ENCODE measurements at regions not wholly inside any gene's neighbourhood (a gene's known extent, or its start where the extent isn't known, plus 50 kb on each side); places are given as distances from the start of the nearest gene placed in this dataset.

GRCh38 chr2:107621186-107622165 lies 205.2 kb upstream of the RGPD4 start:
- TF ChIP-seq TAF1 (IDR thresholded peaks at IDR 0.05; ENCODE audit: borderline replicate concordance, insufficient read depth, low read length) (no peak), REST (IDR thresholded peaks at IDR 0.05; ENCODE audit: insufficient read depth in 1 of 2, low read depth in 2 of 2, low read length in 2 of 2) (no peak), POLR2AphosphoS5 (IDR thresholded peaks at IDR 0.05; ENCODE audit: low read depth, low read length) (no peak), SIN3A (IDR thresholded peaks at IDR 0.05; ENCODE audit: borderline replicate concordance, insufficient read depth, low read length) (no peak), FOXP2 (optimal IDR thresholded peaks at IDR 0.05; ENCODE audit: borderline replicate concordance, extremely low read depth, extremely low read length, insufficient read depth) (no peak)

DNA sequence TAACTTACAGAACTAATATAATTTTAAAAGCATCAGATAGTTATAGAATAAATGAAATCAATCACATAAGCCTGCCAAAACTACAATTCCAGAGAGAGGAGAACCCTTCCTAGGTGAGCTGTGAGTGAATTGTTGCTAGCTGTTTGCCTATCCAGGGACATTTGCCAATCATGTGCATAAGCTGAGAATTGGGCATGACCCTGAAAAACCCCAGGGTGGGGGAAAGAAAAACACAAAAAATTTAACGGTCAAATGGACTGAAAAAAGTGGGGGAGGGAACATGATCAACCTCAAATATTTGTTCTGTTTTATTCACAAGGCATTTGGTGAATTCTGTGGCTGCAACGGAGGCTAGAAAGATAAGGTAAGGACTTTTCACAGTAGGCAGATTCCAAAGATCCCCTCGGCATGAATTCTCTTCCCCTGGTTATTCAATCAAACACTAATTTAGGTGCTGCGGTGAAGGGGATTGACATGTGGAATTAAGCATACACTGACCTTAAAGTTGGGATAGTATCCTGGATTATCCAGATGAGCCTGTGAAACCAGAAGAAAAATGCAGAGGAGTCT lies 203.9 kb upstream of the RGPD4 start:
- no peak for TF ChIP-seq REST (IDR thresholded peaks at IDR 0.05; ENCODE audit: insufficient read depth in 1 of 2, low read depth in 2 of 2, low read length in 2 of 2)
- no peak for TF ChIP-seq SIN3A (IDR thresholded peaks at IDR 0.05; ENCODE audit: borderline replicate concordance, insufficient read depth, low read length)
- no peak for TF ChIP-seq FOXP2 (optimal IDR thresholded peaks at IDR 0.05; ENCODE audit: borderline replicate concordance, extremely low read depth, extremely low read length, insufficient read depth)
- no peak for TF ChIP-seq POLR2AphosphoS5 (IDR thresholded peaks at IDR 0.05; ENCODE audit: low read depth, low read length)
- TF ChIP-seq TAF1 (IDR thresholded peaks at IDR 0.05; ENCODE audit: borderline replicate concordance, insufficient read depth, low read length), result no peak

DNA sequence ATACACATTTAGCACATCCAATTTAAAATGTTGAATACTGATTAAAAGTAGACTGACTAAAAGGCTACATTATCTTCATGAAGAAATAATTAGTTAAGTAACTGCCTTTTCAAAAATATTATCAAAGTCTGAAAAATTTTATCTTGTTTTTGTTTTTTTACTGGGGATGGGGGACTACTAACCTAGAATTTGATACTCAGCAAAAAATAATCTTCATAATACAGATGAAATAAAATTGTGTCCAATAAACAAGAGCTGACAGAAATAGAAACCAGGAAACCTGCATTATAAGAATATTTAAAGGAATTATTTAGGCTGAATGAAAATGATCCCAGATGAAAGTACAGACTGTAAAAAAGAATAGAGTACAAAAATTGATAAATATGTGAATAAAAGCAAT lies 200.7 kb upstream of the RGPD4 start:
- TF ChIP-seq POLR2AphosphoS5 (IDR thresholded peaks at IDR 0.05; ENCODE audit: low read depth, low read length), result no peak
- no peak for TF ChIP-seq FOXP2 (optimal IDR thresholded peaks at IDR 0.05; ENCODE audit: borderline replicate concordance, extremely low read depth, extremely low read length, insufficient read depth)
- TF ChIP-seq TAF1 (IDR thresholded peaks at IDR 0.05; ENCODE audit: borderline replicate concordance, insufficient read depth, low read length), result no peak
- TF ChIP-seq SIN3A (IDR thresholded peaks at IDR 0.05; ENCODE audit: borderline replicate concordance, insufficient read depth, low read length), result no peak
- no peak for TF ChIP-seq REST (IDR thresholded peaks at IDR 0.05; ENCODE audit: insufficient read depth in 1 of 2, low read depth in 2 of 2, low read length in 2 of 2)

GRCh38 chr2:107627164-107627563 lies 199.5 kb upstream of the RGPD4 start:
- TF ChIP-seq POLR2AphosphoS5 (IDR thresholded peaks at IDR 0.05; ENCODE audit: low read depth, low read length), result no peak
- TF ChIP-seq TAF1 (IDR thresholded peaks at IDR 0.05; ENCODE audit: borderline replicate concordance, insufficient read depth, low read length), result no peak
- no peak for TF ChIP-seq REST (IDR thresholded peaks at IDR 0.05; ENCODE audit: insufficient read depth in 1 of 2, low read depth in 2 of 2, low read length in 2 of 2)
- TF ChIP-seq SIN3A (IDR thresholded peaks at IDR 0.05; ENCODE audit: borderline replicate concordance, insufficient read depth, low read length), result no peak
- TF ChIP-seq FOXP2 (optimal IDR thresholded peaks at IDR 0.05; ENCODE audit: borderline replicate concordance, extremely low read depth, extremely low read length, insufficient read depth), result no peak
